Astrocyte (in vitro differentiated cells and primary cell): ENCODE measurements at regions not wholly inside any gene's neighbourhood (a gene's known extent, or its start where the extent isn't known, plus 50 kb on each side); places are given as distances from the start of the nearest gene placed in this dataset.

Experiments used
- DNase-seq: peaks from one replicate; pipeline ENCODE4 v3.0.0-alpha.2; 2010; ENCODE audit warnings: low read depth
- FAIRE-seq: peaks from 2 replicates; lab custom pipeline; 2011; peaks lifted over from hg19 to GRCh38; lab: Jason Lieb, UNC
- H2AFZ ChIP-seq: 2 replicates; pipeline ENCODE4 v1.6.0; 2012; ENCODE audit warnings: low read depth, low read length, inconsistent platforms
- H3K27ac ChIP-seq: 2 replicates; pipeline ENCODE4 v1.5.1; 2011; ENCODE audit warnings: low read depth, low read length, inconsistent platforms
- H3K27me3 ChIP-seq: 2 replicates; pipeline ENCODE4 v1.6.0; 2011; ENCODE audit warnings: low read length, inconsistent platforms; ENCODE audit not compliant: insufficient read depth
- H3K36me3 ChIP-seq: 2 replicates; pipeline ENCODE4 v1.5.1; 2011; ENCODE audit warnings: low read length, inconsistent platforms; ENCODE audit not compliant: insufficient read depth
- H3K4me1 ChIP-seq: 2 replicates; pipeline ENCODE4 v1.5.1; 2011; ENCODE audit warnings: low read length, inconsistent platforms; ENCODE audit not compliant: insufficient read depth
- H3K4me2 ChIP-seq: 2 replicates; pipeline ENCODE4 v1.6.0; 2012; ENCODE audit warnings: low read length, inconsistent platforms
- H3K4me3 ChIP-seq: 2 replicates; pipeline ENCODE4 v1.5.1; 2011; ENCODE audit warnings: low read depth, mild to moderate bottlenecking, low read length, inconsistent platforms; ENCODE audit not compliant: insufficient read depth
- H3K79me2 ChIP-seq: 2 replicates; pipeline ENCODE4 v1.6.0; 2012; ENCODE audit warnings: mild to moderate bottlenecking, low read length, inconsistent platforms; ENCODE audit not compliant: insufficient read depth
- H3K9ac ChIP-seq: 2 replicates; pipeline ENCODE4 v1.6.0; 2012; ENCODE audit warnings: mild to moderate bottlenecking, low read length, inconsistent platforms
- H3K9me3 ChIP-seq: 2 replicates; pipeline ENCODE4 v1.5.1; 2012; ENCODE audit warnings: low read depth, mild to moderate bottlenecking, low read length, inconsistent platforms; ENCODE audit not compliant: insufficient read depth
- H4K20me1 ChIP-seq: 2 replicates; pipeline ENCODE4 v1.6.0; 2012; ENCODE audit warnings: low read length, inconsistent platforms; ENCODE audit not compliant: insufficient read depth
- H3K27ac Mint-ChIP-seq: one replicate; pipeline ENCODE4 v1.8.0; 2021; ENCODE audit warnings: mild to moderate bottlenecking, mixed read lengths; ENCODE audit not compliant: unreplicated experiment
- H3K27me3 Mint-ChIP-seq: one replicate; pipeline ENCODE4 v1.8.0; 2021; ENCODE audit warnings: low read depth, mixed read lengths; ENCODE audit not compliant: unreplicated experiment
- H3K36me3 Mint-ChIP-seq: one replicate; pipeline ENCODE4 v1.8.0; 2021; ENCODE audit warnings: low read depth, mixed read lengths; ENCODE audit not compliant: unreplicated experiment
- H3K4me1 Mint-ChIP-seq: one replicate; pipeline ENCODE4 v1.8.0; 2021; ENCODE audit warnings: low read depth, mixed read lengths; ENCODE audit not compliant: unreplicated experiment
- H3K4me3 Mint-ChIP-seq: one replicate; pipeline ENCODE4 v1.8.0; 2021; ENCODE audit warnings: mild to moderate bottlenecking, moderate library complexity, mixed read lengths; ENCODE audit not compliant: unreplicated experiment
- H3K9me3 Mint-ChIP-seq: one replicate; pipeline ENCODE4 v1.8.0; 2021; ENCODE audit warnings: mild to moderate bottlenecking, mixed read lengths; ENCODE audit not compliant: unreplicated experiment
- CTCF ChIP-seq: IDR thresholded peaks from 2 replicates; pipeline ENCODE4 v1.5.1; 2011; ENCODE audit warnings: low read depth, mild to moderate bottlenecking, inconsistent platforms, low read length, moderate library complexity; ENCODE audit not compliant: insufficient read depth
- EZH2 ChIP-seq: IDR thresholded peaks from 2 replicates; pipeline ENCODE4 v1.6.1; 2012; ENCODE audit warnings: mild to moderate bottlenecking, low read length, inconsistent platforms; ENCODE audit not compliant: insufficient read depth

- Histone ChIP-seq H4K20me1 (no peaks in the 10 kb centered on the region), H3K27me3 (no peaks in the 10 kb centered on the region), H3K4me2 (no peak overlapping the region), H2AFZ (no peak overlapping the region), H3K9ac (no peak overlapping the region), H3K4me1 (peaks cover 9% of the 10 kb centered on the region), H3K79me2 (no peaks in the 10 kb centered on the region), H3K36me3 (no peaks in the 10 kb centered on the region), H3K9me3 (no peaks in the 10 kb centered on the region), H3K27ac (no peak overlapping the region), H3K4me3 (no peak overlapping the region)
- peaks cover 13% of the 10 kb centered on the region for H3K4me1 Mint-ChIP-seq
- no peaks in the 10 kb centered on the region for H3K36me3 Mint-ChIP-seq
- peaks cover 6% of the 10 kb centered on the region for H3K9me3 Mint-ChIP-seq
- H3K27ac Mint-ChIP-seq, result no peak overlapping the region
- TF ChIP-seq EZH2 (no peak), CTCF (no peak)
- H3K27me3 Mint-ChIP-seq, result no peaks in the 10 kb centered on the region
- DNase-seq (no peak), FAIRE-seq (no peak)
- no peak overlapping the region for H3K4me3 Mint-ChIP-seq
These were observed 140.3 kb downstream of the LYPLAL1 start for GRCh38 chr1:219313961-219314360.

- H3K27ac Mint-ChIP-seq, result peak overlapping the region; percentile 31
These were observed 139.3 kb downstream of the LYPLAL1 start for GRCh38 chr1:219312967-219313366.

More at GRCh38 chr1:219312967-219313366, 139.3 kb downstream of the LYPLAL1 start:
- no peaks in the 10 kb centered on the region for H4K20me1 ChIP-seq
- peak overlapping the region; percentile 56 for H3K27ac ChIP-seq
- no peaks in the 10 kb centered on the region for H3K9me3 ChIP-seq
- peak overlapping the region; percentile 23 for H3K9ac ChIP-seq
- no peak overlapping the region for H3K4me3 ChIP-seq
- DNase-seq (peak; percentile 94), FAIRE-seq (no peak)
- H2AFZ ChIP-seq, result no peak overlapping the region
- Mint-ChIP-seq H3K27me3 (no peaks in the 10 kb centered on the region), H3K9me3 (peaks cover 7% of the 10 kb centered on the region), H3K4me3 (no peak overlapping the region), H3K36me3 (peaks cover under 1% of the 10 kb centered on the region), H3K4me1 (peaks cover 13% of the 10 kb centered on the region)
- TF ChIP-seq CTCF, result no peak
- TF ChIP-seq EZH2, result no peak
- H3K4me1 ChIP-seq, result peaks cover 9% of the 10 kb centered on the region
- peak overlapping the region; percentile 2 for H3K4me2 ChIP-seq
- H3K27me3 ChIP-seq, result no peaks in the 10 kb centered on the region
- no peaks in the 10 kb centered on the region for H3K36me3 ChIP-seq
- H3K79me2 ChIP-seq, result no peaks in the 10 kb centered on the region
